Subcutaneous abdominal adipose tissue (tissue), 5 donors: ENCODE measurements at regions not wholly inside any gene's neighbourhood (a gene's known extent, or its start where the extent isn't known, plus 50 kb on each side); places are given as distances from the start of the nearest gene placed in this dataset.
A peak's percentile ranks its signal among the peaks of the same experiment; 100 is the strongest.

Experiments used
- H3K27ac ChIP-seq: one replicate; pipeline ENCODE4 v1.7.0; 2013; ENCODE audit warnings: low read depth, mild to moderate bottlenecking, inconsistent platforms, low read length, moderate library complexity
- H3K27me3 ChIP-seq, 5 donors: one replicate each; pipeline ENCODE4 v1.7.0; 2013; ENCODE audit warnings: low read length in 5 of 5, inconsistent platforms in 1 of 5; ENCODE audit not compliant: control insufficient read depth in 5 of 5, insufficient read depth in 4 of 5
- H3K36me3 ChIP-seq, 5 donors: one replicate each; pipeline ENCODE4 v1.7.0; 2013; ENCODE audit warnings: low read length in 5 of 5; ENCODE audit not compliant: control insufficient read depth in 5 of 5, insufficient read depth in 5 of 5
- H3K4me1 ChIP-seq, 5 donors: one replicate each; pipeline ENCODE4 v1.7.0; 2013; ENCODE audit warnings: low read length in 5 of 5, mild to moderate bottlenecking in 3 of 5, moderate library complexity in 1 of 5; ENCODE audit not compliant: control insufficient read depth in 5 of 5, insufficient read depth in 5 of 5
- H3K4me3 ChIP-seq, 5 donors: one replicate each; pipeline ENCODE4 v1.7.0; 2013; ENCODE audit warnings: low read length in 5 of 5, low read depth in 1 of 5
- H3K9ac ChIP-seq, 5 donors: one replicate each; pipeline ENCODE4 v1.7.0; 2013; ENCODE audit warnings: low read length in 5 of 5, mild to moderate bottlenecking in 4 of 5, moderate library complexity in 3 of 5
- H3K9me3 ChIP-seq, 5 donors: one replicate each; pipeline ENCODE4 v1.7.0; 2013; ENCODE audit warnings: low read length in 5 of 5; ENCODE audit not compliant: control insufficient read depth in 5 of 5
- donor health status: healthy.
- donor health status: healthy.
- donor health status: healthy.
- donor health status: healthy.
- donor health status: healthy.

DNA sequence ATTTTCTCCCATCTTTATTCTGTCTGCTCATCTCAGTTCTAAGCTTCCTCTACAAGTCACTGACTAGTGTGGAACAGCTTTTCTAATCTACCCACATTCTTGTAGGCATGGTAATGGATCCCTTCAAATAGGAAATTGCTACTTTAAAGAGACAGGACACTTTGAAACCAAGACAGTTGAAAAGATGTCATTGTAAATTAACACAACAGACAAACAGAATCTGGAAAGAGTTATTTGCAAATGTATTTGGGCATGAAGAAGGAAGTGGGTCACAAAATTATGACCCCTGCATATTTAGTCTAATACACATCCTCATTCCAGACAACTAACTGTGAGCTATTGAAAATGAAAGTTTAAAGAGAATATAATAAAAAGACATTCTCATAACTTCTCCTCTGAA lies 298.2 kb upstream of the MARCKS start:
- Histone ChIP-seq H3K9ac (no peak overlapping the region), H3K4me3 (no peak overlapping the region), H3K27ac (no peak overlapping the region)

DNA sequence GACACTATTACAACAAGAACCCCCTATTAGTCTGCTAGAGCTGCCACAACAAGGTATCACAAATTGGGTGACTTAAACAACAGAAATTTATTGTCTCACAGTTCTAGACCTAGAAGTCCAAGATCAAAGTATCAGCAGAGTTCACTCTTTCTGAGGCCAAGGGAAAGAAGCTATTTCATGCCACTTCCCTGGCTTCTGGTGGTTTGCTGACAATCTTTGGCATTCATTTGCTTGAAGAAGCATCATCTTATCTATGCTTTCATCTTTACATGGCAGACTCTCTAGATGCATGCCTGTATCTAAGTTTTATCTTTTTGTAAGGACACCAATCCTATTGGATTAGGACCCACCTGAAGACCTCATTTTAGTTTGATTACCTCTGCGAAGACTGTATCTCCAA lies 296.8 kb upstream of the MARCKS start:
- Histone ChIP-seq H3K4me1 (peaks cover 5 to 14% (median 13%) of the 10 kb centered on the region in 5 donors), H3K36me3 (no peaks in the 10 kb centered on the region), H3K9ac (no peak overlapping the region), H3K27me3 (no peaks in the 10 kb centered on the region), H3K4me3 (no peak overlapping the region), H3K27ac (no peak overlapping the region), H3K9me3 (no peaks in the 10 kb centered on the region)

More for the DNA sequence above, 298.2 kb upstream of the MARCKS start:
- no peaks in the 10 kb centered on the region for H3K4me1 ChIP-seq
- H3K9me3 ChIP-seq, result no peaks in the 10 kb centered on the region
- H3K36me3 ChIP-seq, result no peaks in the 10 kb centered on the region
- no peaks in the 10 kb centered on the region for H3K27me3 ChIP-seq

DNA sequence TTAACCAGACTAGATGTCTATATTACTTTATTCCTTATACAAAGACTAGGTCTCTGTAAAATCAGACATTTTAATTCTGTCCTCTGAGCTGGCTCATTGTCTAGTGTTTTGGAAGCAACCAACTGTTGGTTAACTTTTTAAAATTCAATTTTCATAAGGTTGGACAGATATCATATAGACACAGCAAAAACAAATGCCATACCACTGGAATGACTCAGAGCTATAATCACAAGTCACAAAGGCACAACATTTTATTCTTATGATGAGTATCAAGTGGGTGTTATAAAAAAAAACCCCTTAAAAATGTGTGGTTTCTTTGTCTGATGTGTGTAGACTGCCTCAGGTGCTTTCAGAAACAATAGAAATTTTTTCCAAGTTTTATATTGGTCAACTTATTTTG lies 296.2 kb upstream of the MARCKS start:
- Histone ChIP-seq H3K4me3 (no peak overlapping the region), H3K4me1 (peaks cover 5 to 15% (median 14%) of the 10 kb centered on the region in 5 donors), H3K27me3 (no peaks in the 10 kb centered on the region), H3K9me3 (no peaks in the 10 kb centered on the region), H3K36me3 (no peaks in the 10 kb centered on the region), H3K27ac (no peak overlapping the region), H3K9ac (no peak overlapping the region)

DNA sequence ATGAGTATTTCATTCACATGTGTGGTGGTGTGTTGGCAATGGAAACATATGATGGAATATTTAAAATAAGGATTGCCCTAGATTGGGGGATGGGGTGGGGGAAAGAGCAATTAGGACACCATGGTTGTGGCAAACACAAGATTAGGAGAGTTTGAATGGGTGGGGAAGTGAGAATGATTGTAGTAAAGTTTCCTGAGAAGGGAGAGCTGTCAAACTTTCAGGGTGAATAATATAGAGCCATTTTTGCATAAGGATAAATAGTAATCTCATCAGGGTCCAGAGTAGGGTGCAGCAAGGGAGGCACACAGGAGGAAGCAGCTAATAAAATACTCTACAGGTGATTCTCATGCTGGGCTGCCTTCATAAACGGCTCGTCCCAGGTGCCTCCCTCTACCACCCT lies 294.9 kb upstream of the MARCKS start:
- Histone ChIP-seq H3K27me3 (no peaks in the 10 kb centered on the region), H3K4me3 (no peak overlapping the region), H3K9ac (no peak overlapping the region), H3K4me1 (peaks cover 5 to 15% (median 14%) of the 10 kb centered on the region in 5 donors), H3K36me3 (no peaks in the 10 kb centered on the region), H3K27ac (no peak overlapping the region), H3K9me3 (no peaks in the 10 kb centered on the region)

DNA sequence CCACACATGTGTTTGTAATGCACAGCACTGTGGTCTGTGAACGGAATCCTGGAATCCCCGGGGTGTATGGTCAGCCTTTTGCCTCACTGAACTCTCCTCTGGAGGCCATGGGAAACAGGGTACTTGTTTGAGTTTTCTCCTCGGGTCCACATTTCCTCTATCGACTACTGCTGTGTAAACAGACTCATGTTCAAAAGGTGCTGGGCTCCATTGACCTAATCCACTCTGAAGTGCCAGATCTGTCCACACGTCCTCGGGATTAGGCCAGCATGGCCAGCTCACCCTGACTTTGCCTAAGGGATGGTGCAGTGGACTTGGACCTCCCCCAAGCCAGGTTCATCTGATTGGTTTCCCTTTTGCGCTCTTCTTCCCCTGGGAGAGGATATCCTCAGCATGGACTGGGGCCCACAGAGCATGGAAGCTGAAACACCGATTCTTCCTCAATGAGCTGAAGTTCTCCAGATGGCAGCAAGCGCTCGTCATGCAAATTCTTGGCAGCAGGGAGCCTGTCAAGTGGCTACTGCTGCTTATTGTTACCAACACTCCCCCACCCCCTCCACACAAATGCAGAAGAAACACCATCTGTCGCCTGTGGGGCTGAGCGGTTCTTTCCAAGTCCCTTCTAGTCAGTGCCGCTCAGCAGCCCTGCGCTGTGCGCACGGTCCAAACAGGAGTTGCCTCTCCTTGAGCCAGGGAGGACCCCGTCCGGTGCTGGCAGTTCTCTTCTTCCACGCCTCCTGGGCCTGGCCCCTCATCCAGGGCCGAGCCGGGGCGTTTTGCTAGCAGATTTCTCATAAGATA lies 292.6 kb upstream of the MARCKS start:
- Histone ChIP-seq H3K9me3 (no peaks in the 10 kb centered on the region), H3K4me1 (peaks cover 5 to 15% (median 14%) of the 10 kb centered on the region in 5 donors), H3K27ac (peak overlapping the region; percentile 65), H3K9ac (peak overlapping the region in 4 of 5 donors; percentile 10 to 75 (median 40)), H3K4me3 (peak overlapping the region; percentile 49 to 80 (median 62)), H3K36me3 (no peaks in the 10 kb centered on the region), H3K27me3 (no peaks in the 10 kb centered on the region)

DNA sequence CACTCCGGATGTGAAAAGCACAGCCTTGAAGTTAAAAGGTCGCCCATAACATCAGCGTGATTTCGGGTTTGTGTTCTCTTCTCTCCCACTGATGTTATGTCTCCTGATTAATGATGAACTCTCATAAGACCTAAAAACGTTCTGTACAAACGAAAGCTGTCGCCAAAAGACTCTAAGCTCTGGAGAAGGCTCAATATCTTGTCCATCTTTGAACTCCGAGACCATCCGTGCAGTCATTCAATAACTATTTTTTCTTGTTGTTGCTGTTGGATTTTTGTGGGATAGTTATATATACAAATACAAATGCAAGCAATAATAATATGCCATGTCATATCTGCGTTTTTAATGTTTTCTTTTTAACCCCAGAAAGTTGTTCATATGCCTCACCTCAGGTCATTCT lies 291.8 kb upstream of the MARCKS start:
- peak overlapping the region in 3 of 5 donors; percentile 10 to 59 (median 12) for H3K9ac ChIP-seq
- peak overlapping the region; percentile 65 for H3K27ac ChIP-seq
- peak overlapping the region; percentile 49 to 80 (median 62) for H3K4me3 ChIP-seq
- H3K36me3 ChIP-seq, result no peaks in the 10 kb centered on the region
- no peaks in the 10 kb centered on the region for H3K27me3 ChIP-seq
- peaks cover 5 to 21% (median 16%) of the 10 kb centered on the region in 5 donors for H3K4me1 ChIP-seq
- H3K9me3 ChIP-seq, result no peaks in the 10 kb centered on the region

DNA sequence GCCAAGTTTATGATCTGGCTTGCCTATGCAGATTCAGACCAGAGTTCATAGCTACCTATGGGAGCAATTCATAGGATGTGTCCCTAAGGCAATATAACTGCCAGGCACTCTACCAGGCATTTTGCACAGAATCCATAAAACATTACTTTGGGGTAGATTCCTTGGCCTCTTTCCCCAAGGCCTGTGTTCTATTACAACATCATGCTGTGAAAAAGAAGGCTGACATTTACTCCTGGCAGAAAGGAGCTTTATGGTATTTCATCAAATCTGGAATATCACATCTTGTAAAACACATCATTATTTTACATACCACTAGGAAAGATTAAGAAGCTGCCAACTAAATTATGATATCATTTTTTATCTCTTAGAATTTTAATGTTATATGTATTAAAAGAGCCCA lies 287.0 kb upstream of the MARCKS start:
- Histone ChIP-seq H3K4me1 (peaks cover 0 to 14% (median 5%) of the 10 kb centered on the region in 5 donors), H3K9ac (no peak overlapping the region), H3K36me3 (no peaks in the 10 kb centered on the region), H3K9me3 (no peaks in the 10 kb centered on the region), H3K4me3 (no peak overlapping the region), H3K27me3 (no peaks in the 10 kb centered on the region), H3K27ac (no peak overlapping the region)

DNA sequence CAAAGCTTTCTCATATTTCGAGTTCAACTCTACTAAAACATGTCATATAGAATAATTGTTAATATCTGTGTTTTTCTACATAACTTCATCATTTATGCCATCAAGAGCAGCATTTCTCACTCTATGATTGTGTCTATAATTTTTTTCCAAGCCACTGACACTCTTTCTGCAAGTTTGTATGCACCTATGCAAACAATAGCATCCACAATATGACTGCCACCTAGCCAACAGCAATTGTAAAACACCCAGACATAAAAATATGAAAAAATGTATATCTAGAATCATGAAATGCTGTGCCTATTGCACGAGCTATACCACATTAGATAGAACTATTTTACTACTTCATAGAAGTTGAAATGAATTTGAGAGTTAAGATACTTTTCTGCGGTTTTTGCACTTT lies 286.5 kb upstream of the MARCKS start:
- Histone ChIP-seq H3K9ac (no peak overlapping the region), H3K27me3 (no peaks in the 10 kb centered on the region), H3K4me1 (peaks cover 0 to 11% (median 3%) of the 10 kb centered on the region in 5 donors), H3K27ac (no peak overlapping the region), H3K36me3 (no peaks in the 10 kb centered on the region), H3K4me3 (no peak overlapping the region), H3K9me3 (no peaks in the 10 kb centered on the region)

DNA sequence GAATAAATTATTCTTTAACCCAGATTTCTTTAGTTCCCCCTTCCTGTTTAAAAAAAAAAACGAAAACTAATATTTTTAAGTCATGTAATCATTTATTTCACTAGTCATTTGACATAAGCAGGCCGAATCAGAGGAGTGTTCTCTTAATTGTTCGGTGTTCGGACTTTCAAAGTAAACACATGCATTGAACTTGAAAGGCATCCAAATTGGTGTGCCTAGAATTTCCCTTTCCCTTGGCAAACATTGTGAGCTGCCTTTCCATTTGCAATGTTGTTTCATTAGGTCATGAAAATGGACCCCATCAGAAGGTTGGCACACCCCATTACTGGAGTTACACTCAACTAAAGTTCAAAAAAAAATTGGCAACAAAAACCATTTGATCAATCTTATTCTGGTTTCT lies 283.0 kb upstream of the MARCKS start:
- Histone ChIP-seq H3K36me3 (no peaks in the 10 kb centered on the region), H3K27me3 (no peaks in the 10 kb centered on the region), H3K4me1 (peaks cover 0 to 11% (median 3%) of the 10 kb centered on the region in 5 donors), H3K9ac (no peak overlapping the region), H3K27ac (no peak overlapping the region), H3K4me3 (no peak overlapping the region), H3K9me3 (no peaks in the 10 kb centered on the region)

DNA sequence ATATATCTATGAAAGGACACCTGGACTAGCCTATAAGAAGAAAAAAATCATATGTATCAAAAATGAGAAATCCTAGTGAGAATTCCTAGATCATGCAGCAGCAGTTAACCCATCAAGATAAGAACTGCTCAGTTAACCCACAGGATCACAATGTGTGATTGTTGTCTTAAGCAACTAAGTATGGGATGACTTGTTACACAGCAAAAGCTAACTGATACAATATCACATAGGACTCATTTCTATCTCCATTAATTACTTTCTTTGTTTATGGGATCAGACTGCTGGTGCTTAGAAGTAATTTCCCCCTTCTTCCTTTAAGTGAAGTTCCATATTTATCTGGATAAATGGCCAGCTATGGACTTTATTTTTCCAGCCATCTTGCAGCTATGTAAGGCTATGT lies 280.8 kb upstream of the MARCKS start:
- Histone ChIP-seq H3K4me1 (no peaks in the 10 kb centered on the region), H3K9ac (no peak overlapping the region), H3K36me3 (no peaks in the 10 kb centered on the region), H3K27ac (no peak overlapping the region), H3K9me3 (no peaks in the 10 kb centered on the region), H3K4me3 (no peak overlapping the region), H3K27me3 (no peaks in the 10 kb centered on the region)
